HuH-7 (cell line): ENCODE measurements at regions not wholly inside any gene's neighbourhood (a gene's known extent, or its start where the extent isn't known, plus 50 kb on each side); places are given as distances from the start of the nearest gene placed in this dataset.
"Not testable (repeated sequence)": the region's sequence is repeated elsewhere in the genome, so short reads cannot be mapped to it uniquely, and the experiment has no call there.

Experiments used
- DNase-seq: peaks from one replicate; pipeline ENCODE4 v3.0.0; 2011; ENCODE audit warnings: low spot score

DNA sequence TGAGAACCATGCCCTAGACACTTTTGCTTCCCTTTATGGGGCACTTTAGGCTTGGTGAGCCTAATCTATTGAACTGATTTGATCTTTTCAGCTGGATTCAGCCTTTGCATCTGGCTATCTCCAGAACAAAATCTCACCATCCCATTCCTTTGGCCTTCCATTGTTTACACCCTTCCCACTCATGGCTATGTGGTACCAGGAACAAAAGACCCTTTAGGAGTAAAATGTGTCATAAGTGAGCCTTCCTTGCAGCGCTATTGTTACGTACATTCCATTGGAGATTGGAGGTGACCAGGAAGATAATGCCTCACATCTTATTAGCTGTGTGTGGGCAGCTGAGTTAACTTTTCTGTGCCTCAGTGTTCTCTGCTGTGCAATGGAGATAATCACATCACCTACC, 188.4 kb downstream of the SATB1 start:
- no peak for DNase-seq

- DNase-seq = no peak
Measured at GRCh38 chr3:18234717-18235335, 190.3 kb downstream of the SATB1 start.

- no peak for DNase-seq
Measured at GRCh38 chr3:18233987-18234716, 191.0 kb downstream of the SATB1 start.

DNA sequence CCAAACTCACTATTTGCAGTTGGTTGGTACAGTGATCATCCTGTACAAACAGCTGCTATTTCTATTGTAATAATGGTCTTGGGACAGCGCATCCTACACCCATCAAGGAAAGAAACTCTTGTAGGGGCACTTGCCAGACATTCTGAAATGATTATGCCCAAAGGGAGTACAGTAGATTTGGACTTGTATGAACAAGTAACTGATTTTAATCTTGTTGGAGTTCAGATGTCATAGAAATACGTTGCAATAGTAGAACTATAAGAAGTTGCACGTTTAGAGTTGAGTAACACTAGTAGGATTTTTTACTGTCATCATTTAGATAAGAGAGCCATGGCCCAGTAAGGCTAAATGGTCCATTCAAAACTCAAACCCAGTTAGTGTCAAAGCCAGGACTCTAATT, 192.8 kb downstream of the SATB1 start:
- no peak for DNase-seq

- DNase-seq = no peak
Measured at GRCh38 chr3:18228060-18228459, 197.1 kb downstream of the SATB1 start.

GRCh38 chr3:18225709-18226108, 199.4 kb downstream of the SATB1 start:
- DNase-seq = no peak

DNA sequence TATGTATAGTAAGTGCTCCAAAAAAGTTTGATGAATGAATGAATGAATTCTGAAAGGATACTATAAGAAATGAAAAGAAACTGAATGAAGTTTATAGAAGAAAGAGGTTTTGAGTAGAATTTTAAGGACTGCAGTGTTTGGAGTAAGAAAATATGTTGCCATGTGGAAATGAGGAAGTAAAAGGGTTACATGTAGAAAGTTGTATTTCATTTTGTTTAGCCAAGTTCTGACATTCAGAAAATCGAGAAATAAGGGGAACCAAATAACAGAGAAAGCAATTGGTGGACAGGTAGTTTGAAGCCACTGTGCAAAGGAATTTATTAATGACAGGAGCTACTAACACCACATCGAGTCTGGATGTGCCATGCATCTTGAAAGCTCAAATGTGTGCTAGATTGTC, 200.7 kb downstream of the SATB1 start:
- no peak for DNase-seq

GRCh38 chr3:18223974-18224373, 201.2 kb downstream of the SATB1 start:
- no peak for DNase-seq

DNA sequence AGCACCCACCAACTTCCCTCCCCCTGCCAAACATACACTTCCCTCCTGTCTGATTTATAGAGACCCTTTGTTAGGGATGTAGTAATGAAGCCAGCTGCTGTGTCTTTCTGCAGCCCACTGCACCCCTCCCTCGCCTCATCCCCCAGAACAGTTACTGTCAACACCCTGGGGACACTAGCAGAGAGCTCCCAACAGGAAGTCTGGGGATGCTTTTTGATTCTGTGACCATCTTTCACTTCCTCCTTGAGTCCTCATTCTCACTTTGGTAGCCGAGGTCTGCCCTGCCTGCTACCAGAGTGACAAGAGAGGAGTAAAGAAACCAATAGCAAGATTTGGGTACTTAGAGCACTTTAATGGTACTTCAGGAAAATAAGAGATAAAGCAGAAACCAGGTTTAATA, 201.6 kb downstream of the SATB1 start:
- no peak for DNase-seq

DNA sequence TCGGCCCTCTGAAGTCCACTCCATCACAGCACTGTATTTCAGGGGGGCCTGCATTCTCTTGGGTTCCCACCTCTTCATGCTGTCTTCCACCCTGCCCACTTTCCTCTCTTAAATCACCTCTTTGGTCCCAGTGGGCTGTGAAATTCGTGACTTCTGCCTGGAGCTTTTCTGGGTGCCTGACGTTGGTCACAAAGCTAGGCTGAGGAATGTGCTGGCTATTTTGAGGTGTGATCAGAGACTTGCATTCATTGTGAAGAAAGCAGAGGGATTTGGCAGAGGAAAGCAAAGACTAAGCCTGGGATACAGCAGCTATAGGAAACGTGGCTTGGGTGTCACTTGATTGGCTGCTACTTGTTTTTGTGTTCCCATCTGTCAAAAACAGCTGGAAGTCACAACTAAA, 202.5 kb downstream of the SATB1 start:
- DNase-seq = no peak

GRCh38 chr3:18217507-18218174, 207.5 kb downstream of the SATB1 start:
- DNase-seq = no peak

DNA sequence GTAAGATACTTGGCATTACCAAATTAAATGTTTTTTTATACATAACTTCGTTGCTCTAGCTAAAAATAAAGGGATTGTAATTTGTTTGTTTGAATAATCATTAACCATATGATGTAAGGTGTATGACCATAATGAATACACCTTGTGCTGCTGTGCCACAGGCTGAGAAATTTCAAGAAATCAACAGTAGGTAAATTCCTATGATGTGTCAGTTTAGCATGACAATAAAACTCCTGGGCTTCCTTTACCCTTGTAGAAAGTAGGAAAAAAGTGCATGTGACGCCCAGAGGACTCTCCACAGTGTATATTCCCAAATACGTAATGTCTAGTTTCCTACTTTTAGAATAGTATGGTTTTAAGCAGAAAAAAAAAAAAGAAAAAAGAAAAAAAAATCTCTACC, 208.1 kb downstream of the SATB1 start:
- no peak for DNase-seq

DNA sequence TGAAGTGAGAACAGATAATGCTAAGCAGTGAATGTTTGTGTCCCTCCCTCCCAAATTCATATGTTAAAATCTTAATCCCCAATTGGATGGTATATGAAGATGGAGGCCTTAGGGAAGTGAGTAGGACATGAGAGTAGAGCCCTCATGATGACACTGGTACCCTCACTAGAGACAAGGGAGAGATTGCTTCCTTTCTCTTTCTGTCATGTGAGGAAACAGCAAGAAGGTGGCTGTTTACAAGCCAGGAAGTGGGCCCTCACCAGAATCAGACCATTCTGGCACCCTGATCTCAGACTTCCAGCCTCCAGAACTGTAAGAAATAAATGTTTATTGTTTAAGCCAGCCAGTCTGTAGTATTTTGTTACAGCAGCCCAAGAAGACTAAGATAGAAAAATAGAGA, 209.5 kb downstream of the SATB1 start:
- DNase-seq = no peak

- DNase-seq = no peak
Measured at GRCh38 chr3:18211116-18211515, 214.0 kb downstream of the SATB1 start.

- DNase-seq = no peak
Measured at GRCh38 chr3:18208856-18209255, 216.3 kb downstream of the SATB1 start.

DNA sequence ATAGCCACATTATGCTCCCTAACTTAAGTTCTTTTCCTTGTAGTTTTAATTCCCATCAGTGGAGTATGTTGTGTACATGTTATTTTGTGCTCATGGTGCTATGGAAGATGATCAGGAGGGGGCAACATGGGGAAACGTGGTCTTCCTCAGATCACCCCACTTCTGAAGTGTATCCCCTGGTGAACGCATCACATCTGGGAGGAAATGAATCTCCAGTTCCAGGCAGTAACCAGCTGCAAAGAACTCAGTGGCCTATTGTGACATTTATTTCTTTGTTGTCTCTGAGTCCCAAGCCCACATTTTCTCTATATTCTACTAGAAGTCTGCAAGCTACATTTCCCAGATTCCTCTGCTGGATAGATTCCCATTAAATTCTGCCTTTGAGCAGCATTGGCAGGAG, 217.0 kb downstream of the SATB1 start:
- DNase-seq = no peak

- DNase-seq = no peak
Measured at GRCh38 chr3:18207226-18207625, 217.9 kb downstream of the SATB1 start.

DNA sequence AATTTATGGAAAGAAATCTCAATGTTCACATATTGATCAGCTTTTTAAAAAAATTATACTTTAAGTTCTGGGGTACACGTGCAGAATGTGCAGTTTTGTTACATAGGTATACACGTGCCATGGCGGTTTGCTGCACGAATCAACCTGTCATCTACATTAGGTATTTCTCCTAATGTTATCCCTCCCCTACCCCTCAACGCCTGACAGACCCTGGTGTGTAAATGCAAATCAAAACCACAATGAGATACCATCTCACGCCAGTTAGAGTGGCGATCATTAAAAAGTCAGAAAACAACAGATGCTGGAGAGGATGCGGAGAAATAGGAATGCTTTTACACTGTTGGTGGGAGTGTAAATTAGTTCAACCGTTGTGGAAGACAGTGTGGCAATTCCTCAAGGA, 219.4 kb downstream of the SATB1 start:
- not testable (repeated sequence) for DNase-seq

DNA sequence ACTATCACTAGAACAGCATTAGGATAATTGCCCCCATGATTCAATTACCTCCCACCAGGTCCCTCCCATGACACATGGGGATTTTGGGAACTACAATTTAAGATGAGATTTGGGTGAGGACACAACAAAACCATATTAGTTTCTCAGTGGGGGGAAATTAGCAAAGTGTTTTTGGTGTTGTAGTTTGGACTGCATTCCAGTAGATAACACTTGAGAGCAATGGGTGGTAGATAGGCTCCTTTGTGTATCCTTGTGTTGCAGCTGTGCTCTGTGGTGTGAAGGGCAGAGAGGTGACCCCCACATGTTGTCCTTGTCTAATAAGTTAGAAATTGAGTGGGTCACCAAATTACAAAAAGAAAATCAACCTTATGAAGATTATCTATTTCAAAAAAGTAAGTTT, 223.8 kb downstream of the SATB1 start:
- no peak for DNase-seq

GRCh38 chr3:18199757-18200156, 225.4 kb downstream of the SATB1 start:
- no peak for DNase-seq

- DNase-seq = no peak
Measured at GRCh38 chr3:18195836-18196235, 229.3 kb downstream of the SATB1 start.

DNA sequence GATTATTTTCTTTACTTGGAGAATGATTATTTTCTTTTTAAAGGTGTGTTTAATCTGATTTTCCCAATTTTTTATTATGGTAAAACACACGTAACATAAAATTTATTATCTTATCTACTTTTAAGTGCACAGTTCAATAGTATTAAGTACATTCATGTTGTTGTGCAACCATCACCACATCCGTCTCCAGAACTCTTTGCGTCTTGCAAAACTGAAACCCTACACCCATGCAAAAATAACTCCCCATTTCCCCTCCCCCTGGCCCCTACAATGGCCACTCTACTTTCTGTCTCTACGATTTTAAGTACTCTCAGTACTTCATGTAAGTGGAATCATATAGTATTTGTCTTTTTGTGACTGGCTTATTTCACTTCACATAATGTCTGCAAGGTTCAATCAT, 230.7 kb downstream of the SATB1 start:
- no peak for DNase-seq

- DNase-seq = no peak
Measured at GRCh38 chr3:18190646-18191045, 234.5 kb downstream of the SATB1 start.
